ENCODE measurements at regions not wholly inside any gene's neighbourhood (a gene's known extent, or its start where the extent isn't known, plus 50 kb on each side); places are given as distances from the start of the nearest gene placed in this dataset.

DNA sequence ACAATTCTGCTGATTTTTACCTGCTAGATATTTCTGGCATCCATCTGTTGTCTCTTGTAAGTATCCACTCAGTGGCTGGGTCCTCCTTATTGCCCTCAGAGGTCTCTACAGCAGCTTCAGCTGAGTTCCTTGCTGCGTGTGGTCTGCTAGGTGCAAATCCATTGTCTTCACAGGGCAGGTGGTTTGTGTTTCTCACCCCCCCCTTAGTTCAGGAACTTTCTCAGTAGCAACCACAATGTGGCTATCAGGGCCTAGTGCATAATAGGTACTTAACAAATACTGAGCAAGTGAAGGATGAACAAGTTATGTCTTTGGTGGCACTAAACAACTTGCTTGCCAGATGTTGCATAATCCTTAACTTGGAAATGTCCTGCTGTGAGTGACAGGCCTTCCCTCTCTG, 96.7 kb upstream of the KLHL25 start:
- TF ChIP-seq TEAD4 (IDR thresholded peaks at IDR 0.05) (no peak), ZBTB7A (IDR thresholded peaks at IDR 0.05; ENCODE audit: low read depth) (no peak), EGR1 (IDR thresholded peaks at IDR 0.05) (no peak), FOXM1 (IDR thresholded peaks at IDR 0.05; ENCODE audit: borderline replicate concordance, low read depth) (no peak)

DNA sequence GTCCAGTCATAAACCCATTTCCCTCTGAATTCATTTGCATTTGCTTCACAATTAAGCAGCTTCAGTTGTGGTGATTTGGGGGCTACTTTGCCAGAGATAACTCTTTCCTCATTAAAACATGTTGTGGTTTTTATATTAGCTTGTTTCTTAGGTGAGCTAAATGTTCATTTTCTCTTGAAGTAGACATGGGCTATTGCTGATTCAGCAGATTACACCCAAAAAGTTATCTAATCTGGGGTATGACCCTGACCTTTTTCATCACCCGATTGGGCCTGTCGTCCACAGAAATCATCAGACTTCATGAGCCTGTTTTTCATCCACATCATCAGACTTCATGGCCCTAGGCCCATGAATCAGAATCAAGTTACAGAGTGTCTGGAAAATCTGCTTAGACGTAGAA, 97.5 kb upstream of the KLHL25 start:
- no peak for TF ChIP-seq NFIC (IDR thresholded peaks at IDR 0.05)
- no peak for TF ChIP-seq TAF1 (IDR thresholded peaks at IDR 0.05; ENCODE audit: low read depth)
- no peak for TF ChIP-seq CEBPB (IDR thresholded peaks at IDR 0.05)
- TF ChIP-seq, protein P1, sequence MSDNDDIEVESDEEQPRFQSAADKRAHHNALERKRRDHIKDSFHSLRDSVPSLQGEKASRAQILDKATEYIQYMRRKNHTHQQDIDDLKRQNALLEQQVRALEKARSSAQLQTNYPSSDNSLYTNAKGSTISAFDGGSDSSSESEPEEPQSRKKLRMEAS (IDR thresholded peaks at IDR 0.05): no peak
- TF ChIP-seq, protein P2, sequence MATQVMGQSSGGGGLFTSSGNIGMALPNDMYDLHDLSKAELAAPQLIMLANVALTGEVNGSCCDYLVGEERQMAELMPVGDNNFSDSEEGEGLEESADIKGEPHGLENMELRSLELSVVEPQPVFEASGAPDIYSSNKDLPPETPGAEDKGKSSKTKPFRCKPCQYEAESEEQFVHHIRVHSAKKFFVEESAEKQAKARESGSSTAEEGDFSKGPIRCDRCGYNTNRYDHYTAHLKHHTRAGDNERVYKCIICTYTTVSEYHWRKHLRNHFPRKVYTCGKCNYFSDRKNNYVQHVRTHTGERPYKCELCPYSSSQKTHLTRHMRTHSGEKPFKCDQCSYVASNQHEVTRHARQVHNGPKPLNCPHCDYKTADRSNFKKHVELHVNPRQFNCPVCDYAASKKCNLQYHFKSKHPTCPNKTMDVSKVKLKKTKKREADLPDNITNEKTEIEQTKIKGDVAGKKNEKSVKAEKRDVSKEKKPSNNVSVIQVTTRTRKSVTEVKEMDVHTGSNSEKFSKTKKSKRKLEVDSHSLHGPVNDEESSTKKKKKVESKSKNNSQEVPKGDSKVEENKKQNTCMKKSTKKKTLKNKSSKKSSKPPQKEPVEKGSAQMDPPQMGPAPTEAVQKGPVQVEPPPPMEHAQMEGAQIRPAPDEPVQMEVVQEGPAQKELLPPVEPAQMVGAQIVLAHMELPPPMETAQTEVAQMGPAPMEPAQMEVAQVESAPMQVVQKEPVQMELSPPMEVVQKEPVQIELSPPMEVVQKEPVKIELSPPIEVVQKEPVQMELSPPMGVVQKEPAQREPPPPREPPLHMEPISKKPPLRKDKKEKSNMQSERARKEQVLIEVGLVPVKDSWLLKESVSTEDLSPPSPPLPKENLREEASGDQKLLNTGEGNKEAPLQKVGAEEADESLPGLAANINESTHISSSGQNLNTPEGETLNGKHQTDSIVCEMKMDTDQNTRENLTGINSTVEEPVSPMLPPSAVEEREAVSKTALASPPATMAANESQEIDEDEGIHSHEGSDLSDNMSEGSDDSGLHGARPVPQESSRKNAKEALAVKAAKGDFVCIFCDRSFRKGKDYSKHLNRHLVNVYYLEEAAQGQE (IDR thresholded peaks at IDR 0.05; ENCODE audit: low read depth): no peak
- no peak for TF ChIP-seq TCF12 (IDR thresholded peaks at IDR 0.05; ENCODE audit: low read depth)
- TF ChIP-seq FOXM1 (IDR thresholded peaks at IDR 0.05; ENCODE audit: borderline replicate concordance, low read depth): no peak
- TF ChIP-seq TEAD4 (IDR thresholded peaks at IDR 0.05): no peak
- no peak for TF ChIP-seq EP300 (IDR thresholded peaks at IDR 0.05; ENCODE audit: borderline replicate concordance)
- TF ChIP-seq, protein P3, sequence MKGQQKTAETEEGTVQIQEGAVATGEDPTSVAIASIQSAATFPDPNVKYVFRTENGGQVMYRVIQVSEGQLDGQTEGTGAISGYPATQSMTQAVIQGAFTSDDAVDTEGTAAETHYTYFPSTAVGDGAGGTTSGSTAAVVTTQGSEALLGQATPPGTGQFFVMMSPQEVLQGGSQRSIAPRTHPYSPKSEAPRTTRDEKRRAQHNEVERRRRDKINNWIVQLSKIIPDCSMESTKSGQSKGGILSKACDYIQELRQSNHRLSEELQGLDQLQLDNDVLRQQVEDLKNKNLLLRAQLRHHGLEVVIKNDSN (IDR thresholded peaks at IDR 0.05): no peak
- TF ChIP-seq YY1 (IDR thresholded peaks at IDR 0.05; ENCODE audit: low read depth): no peak
- TF ChIP-seq CREB1 (IDR thresholded peaks at IDR 0.05; ENCODE audit: low read depth): no peak
- TF ChIP-seq RAD21 (IDR thresholded peaks at IDR 0.05; ENCODE audit: low read depth): no peak
- no peak for TF ChIP-seq ZBTB7A (IDR thresholded peaks at IDR 0.05; ENCODE audit: low read depth)
- TF ChIP-seq EGR1 (IDR thresholded peaks at IDR 0.05): no peak

DNA sequence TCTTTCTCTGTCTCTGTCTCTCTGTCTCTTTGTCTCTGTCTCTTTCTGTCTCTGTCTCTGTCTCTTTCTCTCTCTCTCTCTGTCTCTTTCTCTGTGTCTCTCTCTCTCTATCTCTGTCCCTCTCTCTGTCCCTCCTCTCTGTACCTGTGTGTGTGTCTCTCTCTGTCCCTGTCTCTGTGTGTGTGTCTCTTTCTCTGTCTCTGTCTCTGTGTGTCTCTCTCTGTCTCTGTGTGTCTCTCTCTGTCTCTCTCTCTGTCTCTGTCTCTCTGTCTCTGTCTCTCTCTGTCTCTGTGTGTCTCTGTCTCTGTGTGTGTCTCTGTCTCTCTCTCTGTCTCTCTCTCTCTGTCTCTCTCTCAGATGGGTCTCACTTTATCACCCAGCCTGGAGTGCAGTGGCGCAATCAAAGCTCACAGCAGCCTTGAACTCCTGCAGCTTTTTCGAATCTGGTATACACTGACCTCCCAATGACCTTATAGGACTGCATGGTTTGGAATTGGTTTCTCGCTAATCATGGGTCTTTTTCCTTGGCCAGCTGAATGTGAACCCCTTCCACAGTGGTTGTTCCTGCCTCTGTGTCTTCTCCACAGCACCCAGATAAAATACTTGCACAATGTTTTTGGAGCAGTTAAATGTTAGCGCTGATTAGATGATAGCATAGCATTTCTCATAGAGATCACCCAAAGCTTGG, 102.6 kb upstream of the KLHL25 start:
- TF ChIP-seq, protein P2 (IDR thresholded peaks at IDR 0.05; ENCODE audit: low read depth): no peak
- TF ChIP-seq TEAD4 (IDR thresholded peaks at IDR 0.05) (no peak), TCF12 (IDR thresholded peaks at IDR 0.05; ENCODE audit: low read depth) (no peak), EP300 (IDR thresholded peaks at IDR 0.05; ENCODE audit: borderline replicate concordance) (no peak), RAD21 (IDR thresholded peaks at IDR 0.05; ENCODE audit: low read depth) (no peak), ZBTB7A (IDR thresholded peaks at IDR 0.05; ENCODE audit: low read depth) (no peak), NFIC (IDR thresholded peaks at IDR 0.05) (no peak), YY1 (IDR thresholded peaks at IDR 0.05; ENCODE audit: low read depth) (no peak), CREB1 (IDR thresholded peaks at IDR 0.05; ENCODE audit: low read depth) (no peak)
- TF ChIP-seq, protein P1 (IDR thresholded peaks at IDR 0.05): no peak
- TF ChIP-seq, protein P3 (IDR thresholded peaks at IDR 0.05): no peak

DNA sequence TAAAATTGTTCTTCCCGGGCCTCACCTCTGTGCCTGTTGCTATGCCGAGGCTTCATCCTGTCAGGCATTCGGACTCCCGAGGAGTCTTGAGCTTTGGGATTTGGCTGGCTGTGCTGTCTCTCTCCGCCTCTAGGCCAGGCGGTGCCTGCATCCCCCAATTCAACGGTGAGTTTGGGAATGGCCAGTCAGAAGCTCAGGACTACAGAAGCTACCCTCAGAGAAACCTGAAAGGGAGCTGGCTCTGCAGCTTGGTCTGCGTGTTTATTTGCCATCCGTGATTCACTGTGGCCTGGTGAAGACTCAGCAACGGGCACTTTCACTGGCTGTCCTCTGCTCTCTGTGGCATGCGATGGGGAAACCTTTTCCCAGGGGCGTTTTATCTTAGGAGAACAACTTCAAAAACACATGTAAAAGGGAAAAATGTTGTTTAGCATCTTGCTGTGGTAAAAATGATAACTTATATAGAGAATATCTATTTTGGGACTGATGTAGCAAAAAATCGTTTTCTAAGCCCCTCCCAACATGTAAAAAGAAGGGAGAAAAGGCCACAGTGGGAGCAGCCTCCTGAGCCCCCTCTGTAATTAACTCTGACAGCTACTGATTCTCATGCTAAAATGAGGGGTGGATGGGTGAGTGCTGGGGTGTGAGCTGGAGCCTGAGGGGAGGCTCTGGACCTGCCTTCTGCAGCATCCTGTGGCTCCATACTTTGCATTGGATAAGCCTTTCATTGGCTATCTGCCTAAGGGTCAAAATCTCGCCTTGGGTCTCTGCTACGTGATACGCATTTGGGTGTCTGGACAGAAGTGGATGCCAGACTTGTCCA, 103.4 kb upstream of the KLHL25 start:
- no peak for TF ChIP-seq ZBTB7A (IDR thresholded peaks at IDR 0.05; ENCODE audit: low read depth)
- no peak for TF ChIP-seq TEAD4 (IDR thresholded peaks at IDR 0.05)
- TF ChIP-seq CEBPB (IDR thresholded peaks at IDR 0.05): no peak
- TF ChIP-seq TAF1 (IDR thresholded peaks at IDR 0.05; ENCODE audit: low read depth): no peak

DNA sequence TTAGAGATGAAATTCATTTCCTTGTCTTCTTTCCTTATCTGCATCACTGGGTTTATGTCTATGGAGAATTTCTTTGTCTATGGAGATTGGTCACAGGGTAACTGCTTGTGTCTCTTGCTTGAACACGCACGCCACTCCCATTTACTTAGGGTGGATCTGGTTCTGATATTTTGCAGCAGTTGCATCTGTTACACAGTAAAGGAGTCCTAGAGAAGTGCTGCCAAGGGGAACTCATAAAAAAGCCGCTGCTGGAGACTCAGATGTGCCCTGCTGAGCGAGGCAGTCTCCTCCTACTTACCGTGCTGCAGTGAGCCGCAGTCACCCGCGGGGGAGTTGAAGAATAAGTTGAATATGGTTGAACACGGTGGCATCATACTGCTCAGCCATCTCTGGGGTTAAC, 105.2 kb upstream of the KLHL25 start:
- TF ChIP-seq FOXM1 (IDR thresholded peaks at IDR 0.05; ENCODE audit: borderline replicate concordance, low read depth) (no peak), TCF12 (IDR thresholded peaks at IDR 0.05; ENCODE audit: low read depth) (no peak), CREB1 (IDR thresholded peaks at IDR 0.05; ENCODE audit: low read depth) (no peak), TAF1 (IDR thresholded peaks at IDR 0.05; ENCODE audit: low read depth) (no peak), EP300 (IDR thresholded peaks at IDR 0.05; ENCODE audit: borderline replicate concordance) (no peak), ZBTB7A (IDR thresholded peaks at IDR 0.05; ENCODE audit: low read depth) (no peak), NFIC (IDR thresholded peaks at IDR 0.05) (no peak), EGR1 (IDR thresholded peaks at IDR 0.05) (no peak)
- TF ChIP-seq, protein P2 (IDR thresholded peaks at IDR 0.05; ENCODE audit: low read depth): no peak
- TF ChIP-seq, protein P1 (IDR thresholded peaks at IDR 0.05): no peak

Data from Ishikawa (cell line).